VCaP (cell line): ENCODE measurements at regions not wholly inside any gene's neighbourhood (a gene's known extent, or its start where the extent isn't known, plus 50 kb on each side); places are given as distances from the start of the nearest gene placed in this dataset.
"Not testable (repeated sequence)": the region's sequence is repeated elsewhere in the genome, so short reads cannot be mapped to it uniquely, and the experiment has no call there.

Experiments used
- H3K27ac ChIP-seq: fragments of 450-650 bp; 2 replicates; pipeline ENCODE4 v1.5.1; 2017
- TF ChIP-seq, protein P1 (sequence below): fragments of 450-650 bp; conservative IDR thresholded peaks from 2 replicates; pipeline ENCODE4 v1.5.1; 2017; ENCODE audit warnings: mild to moderate bottlenecking, moderate library complexity

GRCh38 chr10:78337646-78338391 is 304.2 kb downstream of the RPS24 start:
- TF ChIP-seq, protein P1, sequence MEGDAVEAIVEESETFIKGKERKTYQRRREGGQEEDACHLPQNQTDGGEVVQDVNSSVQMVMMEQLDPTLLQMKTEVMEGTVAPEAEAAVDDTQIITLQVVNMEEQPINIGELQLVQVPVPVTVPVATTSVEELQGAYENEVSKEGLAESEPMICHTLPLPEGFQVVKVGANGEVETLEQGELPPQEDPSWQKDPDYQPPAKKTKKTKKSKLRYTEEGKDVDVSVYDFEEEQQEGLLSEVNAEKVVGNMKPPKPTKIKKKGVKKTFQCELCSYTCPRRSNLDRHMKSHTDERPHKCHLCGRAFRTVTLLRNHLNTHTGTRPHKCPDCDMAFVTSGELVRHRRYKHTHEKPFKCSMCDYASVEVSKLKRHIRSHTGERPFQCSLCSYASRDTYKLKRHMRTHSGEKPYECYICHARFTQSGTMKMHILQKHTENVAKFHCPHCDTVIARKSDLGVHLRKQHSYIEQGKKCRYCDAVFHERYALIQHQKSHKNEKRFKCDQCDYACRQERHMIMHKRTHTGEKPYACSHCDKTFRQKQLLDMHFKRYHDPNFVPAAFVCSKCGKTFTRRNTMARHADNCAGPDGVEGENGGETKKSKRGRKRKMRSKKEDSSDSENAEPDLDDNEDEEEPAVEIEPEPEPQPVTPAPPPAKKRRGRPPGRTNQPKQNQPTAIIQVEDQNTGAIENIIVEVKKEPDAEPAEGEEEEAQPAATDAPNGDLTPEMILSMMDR = no peak
- H3K27ac ChIP-seq = no peak overlapping the region

DNA sequence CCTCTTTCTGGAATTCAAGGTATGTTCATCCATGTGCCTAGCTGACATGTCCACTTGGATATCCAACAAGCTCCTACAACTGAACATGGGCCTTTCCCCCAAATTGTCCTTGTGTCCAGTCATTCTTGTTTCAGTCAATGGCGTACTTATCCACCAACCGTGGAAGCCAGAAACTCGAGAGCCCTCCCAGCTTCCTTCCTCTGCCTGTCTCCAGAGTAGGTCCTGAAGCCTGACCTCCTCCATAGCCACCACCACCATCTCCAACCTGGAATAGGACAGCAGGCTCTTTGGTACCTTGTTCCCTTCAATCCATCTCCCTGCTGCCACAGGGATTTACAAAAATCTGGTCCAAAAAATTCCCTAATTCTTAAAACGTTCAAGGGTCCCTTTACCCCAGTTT is 305.1 kb downstream of the RPS24 start:
- H3K27ac ChIP-seq = no peak overlapping the region

DNA sequence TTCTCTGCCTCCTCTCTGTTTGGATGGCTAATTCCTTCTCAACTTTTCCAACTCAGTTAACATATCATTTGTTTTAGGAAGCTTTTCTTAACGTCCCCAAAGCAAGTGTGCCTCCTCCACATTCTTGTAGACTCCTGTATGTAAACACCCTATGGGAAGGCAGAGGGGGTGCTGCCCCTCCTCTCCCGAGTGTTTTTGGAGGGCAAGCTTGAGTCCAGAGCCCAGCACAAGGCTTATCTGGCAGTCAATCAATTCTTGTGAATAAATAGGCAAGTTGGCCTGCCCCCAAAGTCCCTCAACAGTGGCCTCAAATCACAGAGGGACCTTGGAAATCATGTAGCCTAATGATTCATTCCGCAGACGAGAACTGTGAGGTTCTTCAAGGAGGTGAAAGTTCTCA is 305.6 kb downstream of the RPS24 start:
- no peak overlapping the region for H3K27ac ChIP-seq
- TF ChIP-seq, protein P1 = no peak

More for the DNA sequence above, 305.1 kb downstream of the RPS24 start:
- TF ChIP-seq, protein P1 = no peak

GRCh38 chr10:78341953-78342614 is 308.4 kb downstream of the RPS24 start:
- TF ChIP-seq, protein P1 = no peak

GRCh38 chr10:78342827-78343653 is 309.4 kb downstream of the RPS24 start:
- TF ChIP-seq, protein P1 = no peak
- H3K27ac ChIP-seq = no peak overlapping the region

More at GRCh38 chr10:78341953-78342614, 308.4 kb downstream of the RPS24 start:
- H3K27ac ChIP-seq = no peak overlapping the region

DNA sequence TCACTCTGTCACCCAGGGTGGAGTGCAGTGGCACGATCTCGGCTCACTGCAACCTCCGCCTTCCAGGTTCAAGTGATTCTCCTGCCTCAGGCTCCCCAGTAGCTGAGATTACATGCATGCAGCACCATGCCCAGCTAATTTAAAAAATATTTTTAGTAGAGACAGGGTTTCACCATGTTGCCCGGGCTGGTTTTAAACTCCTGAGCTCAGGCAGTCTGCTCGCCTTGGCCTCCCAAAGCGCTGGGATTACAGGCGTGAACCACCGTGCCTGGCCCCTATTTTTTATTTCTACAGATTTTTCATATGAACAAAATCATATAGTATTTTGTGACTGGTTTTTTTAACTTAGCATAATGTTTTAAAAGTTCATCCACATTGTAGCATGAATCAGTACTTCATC is 310.6 kb downstream of the RPS24 start:
- H3K27ac ChIP-seq = not testable (repeated sequence)

- H3K27ac ChIP-seq = not testable (repeated sequence)
Measured at GRCh38 chr10:78345515-78345914, 311.9 kb downstream of the RPS24 start.

- H3K27ac ChIP-seq = no peak overlapping the region
- TF ChIP-seq, protein P1 = no peak
Measured at GRCh38 chr10:78346721-78347120, 313.1 kb downstream of the RPS24 start.
